ENCODE measurements at regions not wholly inside any gene's neighbourhood (a gene's known extent, or its start where the extent isn't known, plus 50 kb on each side); places are given as distances from the start of the nearest gene placed in this dataset.
A peak's percentile ranks its signal among the peaks of the same experiment; 100 is the strongest.
"Not testable (repeated sequence)": the region's sequence is repeated elsewhere in the genome, so short reads cannot be mapped to it uniquely, and the experiment has no call there.

- DNase-seq (ENCODE audit: low read depth), result no peak
Measured at GRCh38 chr4:57234252-57234775, 124.1 kb upstream of the IGFBP7 start.

GRCh38 chr4:57233386-57233785 lies 123.2 kb upstream of the IGFBP7 start:
- no peak for DNase-seq (ENCODE audit: low read depth)

GRCh38 chr4:57231781-57232180 lies 121.6 kb upstream of the IGFBP7 start:
- no peak for DNase-seq (ENCODE audit: low read depth)

- DNase-seq (ENCODE audit: low read depth), result no peak
Measured at GRCh38 chr4:57220734-57221133, 110.5 kb upstream of the IGFBP7 start.

- no peak for DNase-seq (ENCODE audit: low read depth)
Measured at GRCh38 chr4:57220172-57220571, 110.0 kb upstream of the IGFBP7 start.

- no peak for DNase-seq (ENCODE audit: low read depth)
Measured at GRCh38 chr4:57219431-57219830, 109.2 kb upstream of the IGFBP7 start.

- DNase-seq (ENCODE audit: low read depth), result no peak
Measured at GRCh38 chr4:57214654-57215411, 104.6 kb upstream of the IGFBP7 start.

GRCh38 chr4:57211131-57211530 lies 100.9 kb upstream of the IGFBP7 start:
- DNase-seq (ENCODE audit: low read depth), result no peak

- DNase-seq (ENCODE audit: low read depth), result no peak
Measured at GRCh38 chr4:57206172-57206571, 96.0 kb upstream of the IGFBP7 start.

GRCh38 chr4:57205580-57205979 lies 95.4 kb upstream of the IGFBP7 start:
- DNase-seq (ENCODE audit: low read depth), result no peak

GRCh38 chr4:57200799-57201327 lies 90.7 kb upstream of the IGFBP7 start:
- DNase-seq (ENCODE audit: low read depth), result no peak

- no peak for DNase-seq (ENCODE audit: low read depth)
Measured at GRCh38 chr4:57199267-57199666, 89.1 kb upstream of the IGFBP7 start.

- DNase-seq (ENCODE audit: low read depth), result no peak
Measured at GRCh38 chr4:57195622-57196021, 85.4 kb upstream of the IGFBP7 start.

- DNase-seq (ENCODE audit: low read depth), result no peak
Measured at GRCh38 chr4:57194068-57194611, 84.0 kb upstream of the IGFBP7 start.

GRCh38 chr4:57193209-57193810 lies 83.1 kb upstream of the IGFBP7 start:
- DNase-seq (ENCODE audit: low read depth), result no peak

- no peak for DNase-seq (ENCODE audit: low read depth)
Measured at GRCh38 chr4:57191523-57192034, 81.4 kb upstream of the IGFBP7 start.

GRCh38 chr4:57190601-57191481 lies 80.7 kb upstream of the IGFBP7 start:
- no peak for DNase-seq (ENCODE audit: low read depth)

- DNase-seq (ENCODE audit: low read depth), result peak; percentile 34
Measured at GRCh38 chr4:57187246-57187645, 77.1 kb upstream of the IGFBP7 start.

GRCh38 chr4:57184378-57185029 lies 74.3 kb upstream of the IGFBP7 start:
- no peak for DNase-seq (ENCODE audit: low read depth)

- no peak for DNase-seq (ENCODE audit: low read depth)
Measured at GRCh38 chr4:57182132-57182874, 72.1 kb upstream of the IGFBP7 start.

- DNase-seq (ENCODE audit: low read depth), result not testable (repeated sequence)
Measured at GRCh38 chr4:57173136-57173535, 63.0 kb upstream of the IGFBP7 start.
